ENCODE measurements at regions not wholly inside any gene's neighbourhood (a gene's known extent, or its start where the extent isn't known, plus 50 kb on each side); places are given as distances from the start of the nearest gene placed in this dataset.

GRCh38 chr2:205892251-205892655, 193.7 kb downstream of the INO80D start:
- TF ChIP-seq CTCF (IDR thresholded peaks at IDR 0.05) = no peak
- TF ChIP-seq ZFX (IDR thresholded peaks at IDR 0.05; ENCODE audit: borderline replicate concordance) = no peak

Data from 22Rv1 (cell line).